ENCODE measurements at regions not wholly inside any gene's neighbourhood (a gene's known extent, or its start where the extent isn't known, plus 50 kb on each side); places are given as distances from the start of the nearest gene placed in this dataset.
"Not testable (repeated sequence)": the region's sequence is repeated elsewhere in the genome, so short reads cannot be mapped to it uniquely, and the experiment has no call there.

DNA sequence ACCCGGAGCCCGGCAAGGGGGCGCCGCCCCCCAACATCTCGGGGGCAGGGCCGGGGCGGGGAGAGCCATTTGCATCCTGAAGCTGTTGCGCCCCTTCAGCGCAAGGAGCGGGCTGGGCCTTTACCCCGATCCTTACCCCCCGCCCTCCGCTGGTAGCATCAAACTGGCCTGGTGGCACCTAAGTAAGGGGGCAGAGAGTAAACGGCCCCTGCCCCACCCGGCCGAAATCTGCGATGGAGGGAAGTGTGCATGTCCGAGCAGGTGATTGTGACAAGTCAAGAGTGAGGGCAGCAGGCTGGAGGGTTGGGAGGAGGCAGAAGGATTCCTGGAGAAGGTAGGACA is 101.2 kb downstream of the ESM1 start:
- no peak for DNase-seq (ENCODE audit: low read depth)

DNA sequence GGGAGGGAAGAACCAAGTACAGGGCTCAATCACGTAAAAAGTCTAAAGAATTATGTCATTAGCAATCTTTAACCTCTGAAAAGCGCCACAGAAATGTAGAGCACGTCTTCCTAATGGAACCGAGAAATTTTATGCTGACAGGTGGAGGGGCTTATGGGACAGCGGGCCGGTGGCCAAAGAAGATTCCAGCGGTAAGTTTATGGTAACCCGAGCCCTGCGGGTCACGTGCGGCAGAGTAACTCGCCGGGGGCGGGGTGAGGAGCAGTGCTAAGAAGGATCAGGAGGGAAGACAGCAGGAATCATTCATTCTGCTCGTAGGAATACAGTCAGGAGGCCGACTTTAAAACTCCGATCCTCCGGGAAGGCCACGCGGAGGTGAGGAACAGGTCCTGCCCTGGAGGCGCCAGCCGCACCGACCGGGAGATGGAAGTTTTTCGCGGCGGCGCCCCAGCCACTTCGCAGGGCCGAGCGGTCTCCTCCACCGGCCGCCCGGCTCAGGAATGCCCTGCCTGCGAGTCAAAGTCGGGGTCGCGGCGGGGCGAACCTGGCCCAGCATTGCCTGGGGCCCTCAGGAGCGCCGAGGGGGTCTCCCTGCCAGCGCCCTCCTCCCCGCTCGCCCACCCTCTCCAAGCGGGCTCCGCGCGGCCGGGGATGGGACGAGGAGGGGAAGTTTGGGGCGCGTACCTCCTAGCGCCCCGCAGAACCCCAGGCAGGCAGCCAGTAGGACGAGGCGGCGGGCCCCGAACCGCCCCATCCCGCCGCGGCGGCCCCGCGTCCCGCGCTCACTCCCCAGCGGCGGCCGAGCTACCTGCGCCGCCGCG is 101.8 kb downstream of the ESM1 start:
- no peak for DNase-seq (ENCODE audit: low read depth)

- no peak for DNase-seq (ENCODE audit: low read depth)
Observed at GRCh38 chr5:54882841-54883240, 102.6 kb downstream of the ESM1 start.

- no peak for DNase-seq (ENCODE audit: low read depth)
Observed at GRCh38 chr5:54882101-54882500, 103.3 kb downstream of the ESM1 start.

DNA sequence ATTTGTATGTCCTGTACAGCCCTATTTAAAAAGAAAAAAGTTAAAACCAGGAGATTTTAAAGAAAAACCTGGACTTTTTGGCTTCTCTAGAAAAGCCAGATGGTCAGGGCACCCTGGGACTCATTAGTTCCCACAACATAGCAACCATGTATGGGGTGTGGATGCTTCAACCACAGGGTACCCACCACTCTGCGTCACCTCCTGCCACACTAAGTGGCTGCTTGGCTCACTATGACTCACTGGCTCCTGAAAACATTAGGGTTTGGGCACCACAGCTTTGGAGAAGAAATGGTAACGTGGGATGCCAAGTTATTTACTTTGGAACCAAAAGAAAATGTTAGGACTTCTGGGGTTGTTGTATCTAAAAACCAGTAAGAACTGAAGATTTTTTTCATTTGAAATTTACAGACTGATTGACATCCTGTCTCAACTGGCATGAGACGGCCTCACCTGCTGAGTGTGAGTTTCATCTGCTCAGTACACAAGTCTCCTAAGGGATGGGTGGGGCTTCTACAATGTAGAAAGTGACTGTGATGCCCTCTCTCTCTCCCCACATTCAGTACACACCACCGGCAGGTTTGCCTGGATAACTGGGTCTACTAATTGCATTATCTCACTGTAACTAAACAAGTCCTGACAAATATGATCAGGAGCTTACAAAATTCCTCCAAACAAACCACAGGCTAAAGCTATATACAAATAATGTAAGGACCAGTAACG is 103.9 kb downstream of the ESM1 start:
- DNase-seq (ENCODE audit: low read depth), result no peak

- no peak for DNase-seq (ENCODE audit: low read depth)
Observed at GRCh38 chr5:54876976-54877375, 108.4 kb downstream of the ESM1 start.

DNA sequence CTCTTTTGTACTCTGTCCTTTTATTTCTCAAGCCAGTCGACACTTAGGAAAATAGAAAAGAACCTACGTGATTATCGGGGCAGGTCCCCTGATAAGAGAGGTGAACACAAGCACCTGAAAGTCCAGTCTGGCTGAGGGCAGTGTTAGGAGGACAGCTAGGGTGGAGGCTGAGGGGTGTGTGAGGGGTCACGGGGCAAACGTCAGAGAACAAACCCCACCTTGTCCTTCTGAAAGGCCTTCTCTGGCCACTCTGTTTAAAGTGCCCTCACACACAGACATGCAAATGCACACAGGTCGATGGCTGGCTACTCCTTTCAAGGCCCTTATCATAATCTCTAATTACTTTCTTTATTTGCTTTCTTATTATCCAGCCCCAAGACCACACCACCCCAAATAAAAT is 108.8 kb downstream of the ESM1 start:
- no peak for DNase-seq (ENCODE audit: low read depth)

- DNase-seq (ENCODE audit: low read depth), result no peak
Observed at GRCh38 chr5:54874337-54875021, 110.9 kb downstream of the ESM1 start.

DNA sequence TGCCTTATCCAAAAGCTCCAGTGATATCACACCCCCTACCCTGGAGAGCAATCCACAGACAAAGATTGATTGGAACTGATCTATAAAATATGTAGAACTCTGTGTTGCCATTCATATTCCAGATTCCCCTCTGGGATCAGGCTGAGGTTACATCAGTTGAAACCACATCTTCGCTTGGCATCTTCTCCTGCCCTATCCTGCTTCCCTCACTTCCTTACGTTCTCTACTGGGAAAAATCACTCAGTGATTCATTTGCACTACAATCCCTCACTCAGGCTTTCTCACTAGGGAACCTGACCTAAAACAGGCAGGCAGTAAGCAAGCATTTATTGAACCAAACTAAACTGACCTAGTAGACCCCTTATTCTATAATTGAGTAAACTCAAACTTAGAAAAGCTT is 111.7 kb downstream of the ESM1 start:
- DNase-seq (ENCODE audit: low read depth), result no peak

- DNase-seq (ENCODE audit: low read depth), result no peak
Observed at GRCh38 chr5:54872810-54873209, 112.6 kb downstream of the ESM1 start.

DNA sequence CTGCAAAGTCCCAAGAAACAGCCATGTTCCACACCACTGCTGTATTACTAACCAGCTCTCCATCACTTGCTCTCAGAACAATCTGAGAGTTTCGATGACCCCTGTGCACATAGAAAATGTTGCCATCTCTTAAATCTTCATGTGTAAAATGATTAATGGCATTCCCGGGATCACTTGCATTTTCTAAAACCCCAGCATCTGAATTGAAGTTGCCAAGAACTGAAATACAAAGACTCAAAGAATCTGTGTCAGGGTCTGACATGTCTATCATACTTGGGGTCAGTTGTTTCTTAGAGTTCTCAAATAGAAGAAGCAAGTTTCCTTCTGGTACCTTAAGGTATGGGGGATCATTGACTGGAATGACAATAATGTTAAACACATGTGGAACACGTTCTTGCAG is 115.1 kb downstream of the ESM1 start:
- no peak for DNase-seq (ENCODE audit: low read depth)

DNA sequence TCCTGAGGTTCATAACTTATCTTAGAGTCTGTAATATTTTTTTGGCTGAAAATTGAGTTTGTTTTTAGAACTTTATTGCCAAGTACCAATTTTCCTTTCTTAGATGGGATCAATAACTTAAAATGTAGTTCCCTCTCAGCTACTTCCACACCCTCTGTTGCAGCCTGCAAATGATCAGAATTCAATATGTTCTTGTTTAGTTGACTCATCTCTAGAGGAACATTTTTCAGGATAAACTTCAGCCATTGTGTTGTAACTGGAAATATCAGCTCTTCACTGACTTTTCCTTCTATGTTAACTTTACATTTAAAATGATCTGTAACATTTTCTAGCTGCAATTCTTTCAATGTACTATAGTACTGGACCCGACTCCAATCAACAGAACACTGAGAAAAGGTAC is 115.7 kb downstream of the ESM1 start:
- no peak for DNase-seq (ENCODE audit: low read depth)

GRCh38 chr5:54868511-54869483 is 116.6 kb downstream of the ESM1 start:
- no peak for DNase-seq (ENCODE audit: low read depth)

GRCh38 chr5:54867310-54867944 is 118.0 kb downstream of the ESM1 start:
- no peak for DNase-seq (ENCODE audit: low read depth)

DNA sequence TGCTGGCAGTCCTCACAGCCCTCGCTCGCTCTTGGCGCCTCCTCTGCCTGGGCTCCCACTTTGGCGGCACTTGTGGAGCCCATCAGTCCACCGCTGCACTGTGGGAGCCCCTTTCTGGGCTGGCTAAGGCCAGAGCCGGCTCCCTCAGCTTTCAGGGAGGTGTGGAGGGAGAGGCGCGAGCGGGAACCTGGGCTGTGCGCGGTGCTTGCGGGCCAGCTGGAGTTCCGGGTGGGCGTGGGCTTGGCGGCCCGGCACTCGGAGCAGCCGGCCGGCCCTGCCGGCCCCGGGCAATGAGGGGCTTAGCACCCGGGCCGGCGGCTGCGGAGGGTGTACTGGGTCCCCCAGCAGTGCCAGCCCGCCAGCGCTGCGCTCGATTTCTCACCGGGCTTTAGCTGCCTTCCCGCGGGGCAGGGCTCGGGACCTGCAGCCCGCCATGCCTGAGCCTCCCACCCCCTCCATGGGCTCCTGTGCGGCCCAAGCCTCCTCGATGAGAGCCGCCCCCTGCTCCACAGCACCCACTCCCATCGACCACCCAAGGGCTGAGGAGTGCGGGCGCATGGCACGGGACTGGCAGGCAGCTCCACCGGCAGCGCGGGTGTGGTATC is 120.4 kb downstream of the ESM1 start:
- not testable (repeated sequence) for DNase-seq (ENCODE audit: low read depth)

GRCh38 chr5:54862036-54862435 is 123.4 kb downstream of the ESM1 start:
- no peak for DNase-seq (ENCODE audit: low read depth)

DNA sequence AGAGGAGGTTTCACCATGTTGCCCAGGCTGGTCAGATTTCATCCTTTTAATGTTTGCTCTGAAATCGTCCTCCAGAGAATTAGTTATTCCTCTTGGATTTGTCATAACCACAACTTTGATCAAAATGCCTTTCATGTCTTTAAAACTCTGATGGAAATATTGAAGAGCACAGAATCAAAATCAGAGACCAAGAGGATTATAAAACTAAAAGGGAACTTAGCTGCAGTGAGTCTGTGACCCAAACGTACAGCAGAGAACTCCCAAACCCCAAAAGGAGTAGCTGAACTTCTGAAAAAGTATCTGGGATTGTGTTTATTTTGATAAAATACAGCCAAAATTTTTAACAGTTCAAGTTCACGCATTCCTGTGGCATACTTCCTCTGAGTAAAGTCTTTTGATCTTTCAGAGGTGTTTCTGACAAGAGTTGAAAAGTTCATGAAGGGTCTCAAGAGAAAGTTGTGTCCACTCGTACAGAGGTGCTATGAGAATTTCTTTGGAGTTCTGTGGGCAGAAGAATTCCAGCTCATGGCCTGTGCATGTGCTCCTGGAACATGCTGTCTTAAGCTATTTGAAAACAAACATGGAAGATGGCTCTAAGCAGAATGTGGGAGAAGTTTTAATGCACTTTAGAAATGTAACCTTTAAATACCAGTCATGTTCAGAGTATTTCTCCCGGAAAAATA is 124.0 kb downstream of the ESM1 start:
- DNase-seq (ENCODE audit: low read depth), result no peak

- DNase-seq (ENCODE audit: low read depth), result no peak
Observed at GRCh38 chr5:54860321-54860720, 125.1 kb downstream of the ESM1 start.

DNA sequence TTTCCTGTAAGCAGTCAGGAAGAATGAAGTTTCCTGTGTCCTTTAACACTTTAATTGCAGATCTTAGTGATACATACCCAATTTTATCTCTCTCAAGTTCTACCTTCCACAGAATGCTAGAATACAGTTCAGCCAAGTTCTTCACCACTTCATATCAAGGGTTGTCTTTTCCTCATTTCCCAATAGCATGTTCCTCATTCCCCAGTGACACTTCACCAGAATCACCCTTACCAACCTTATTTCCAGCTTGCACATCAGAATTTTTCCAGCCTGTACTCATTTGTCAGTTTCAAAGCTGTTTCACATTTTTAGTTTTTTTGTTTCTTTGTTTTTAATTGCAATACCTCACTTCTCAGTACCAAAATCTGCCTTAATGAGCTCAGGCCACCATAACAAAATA is 126.1 kb downstream of the ESM1 start:
- no peak for DNase-seq (ENCODE audit: low read depth)

DNA sequence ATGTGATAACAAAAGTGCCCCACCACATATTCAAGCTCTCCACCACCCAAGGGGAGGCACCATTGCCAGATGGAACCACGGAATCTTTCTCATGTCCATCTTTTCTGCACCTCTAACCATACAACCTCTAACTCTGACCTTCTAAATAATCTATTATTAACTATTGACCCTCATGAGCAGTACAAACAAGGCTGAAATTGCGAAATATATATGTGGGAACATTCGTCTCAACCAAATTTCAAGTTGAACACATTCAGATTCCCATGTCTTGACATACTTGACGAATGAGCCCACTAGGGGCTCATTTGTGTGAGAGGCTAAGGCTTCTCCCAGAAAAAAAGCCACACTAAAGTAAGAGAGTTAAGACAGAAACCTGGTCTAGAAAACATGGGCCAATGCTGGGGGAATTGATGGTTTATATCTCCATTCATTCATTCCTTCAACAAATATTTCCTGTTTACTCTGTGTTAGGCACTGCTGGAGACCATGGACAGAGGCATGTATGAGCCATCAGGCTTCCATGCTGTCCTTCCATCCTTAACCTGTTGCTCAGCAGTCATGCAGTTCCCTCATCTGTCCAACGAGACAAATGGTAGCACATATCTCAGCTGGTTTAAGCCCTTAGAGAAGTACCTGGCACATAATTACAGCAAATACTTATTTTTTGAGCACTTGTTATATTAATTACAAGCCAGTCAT is 130.4 kb downstream of the ESM1 start:
- DNase-seq (ENCODE audit: low read depth), result no peak

Measured in T follicular helper cell (primary cell).